Stimulated activated CD4-positive, alpha-beta T cell treated with anti-CD3 and anti-CD28 coated beads, TNF-alpha, amount 100 ng/mL, for 1 hour (primary cell): ENCODE measurements at regions not wholly inside any gene's neighbourhood (a gene's known extent, or its start where the extent isn't known, plus 50 kb on each side); places are given as distances from the start of the nearest gene placed in this dataset.

ENCODE experiments used
- DNase-seq, 3 donors: peaks; one replicate each; pipeline ENCODE4 v3.0.0-alpha.2; 2020; ENCODE audit warnings: low read depth in 3 of 3, low spot score in 1 of 3

DNA sequence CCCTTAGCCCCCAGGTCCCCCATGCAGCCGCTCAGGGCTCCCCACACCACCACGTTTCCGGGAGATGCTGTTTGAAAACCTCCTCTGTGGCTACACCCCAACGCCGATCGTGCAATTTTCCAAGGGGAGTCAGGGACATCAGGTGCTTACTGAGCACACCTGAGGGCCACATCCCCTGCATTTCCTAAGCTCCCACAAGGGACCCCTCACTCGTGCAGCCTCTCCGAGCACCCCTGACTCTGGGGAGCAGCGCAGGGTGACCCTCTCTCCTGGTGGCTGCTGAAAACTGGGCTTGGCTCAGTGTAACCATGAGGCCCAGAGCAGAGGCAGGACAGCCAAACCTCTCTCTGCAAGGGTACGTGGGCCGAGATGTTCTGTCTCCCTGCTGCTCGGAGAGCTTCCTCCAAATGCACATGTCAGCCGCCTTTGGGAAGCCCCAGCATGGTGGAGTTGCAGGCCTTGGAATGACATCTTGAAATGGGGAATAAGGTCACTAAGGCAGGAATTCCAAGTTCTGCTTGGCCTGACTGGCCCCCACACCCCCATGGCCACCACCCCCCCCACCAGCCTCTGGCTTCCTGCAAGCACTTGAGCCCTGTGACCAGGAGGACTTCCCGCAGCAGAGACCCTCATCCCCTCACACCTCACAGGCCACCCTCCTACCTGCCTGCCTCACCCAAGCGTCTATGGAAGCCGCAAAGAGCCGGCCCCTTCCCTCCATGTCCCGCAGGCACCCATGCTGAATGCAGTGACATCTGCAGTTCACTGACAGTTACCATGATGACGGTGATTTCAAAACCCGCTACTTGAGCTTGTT lies 257.4 kb downstream of the BRD1 start:
- no peak for DNase-seq

GRCh38 chr22:49569286-49570031 lies 258.2 kb downstream of the BRD1 start:
- DNase-seq = no peak

DNA sequence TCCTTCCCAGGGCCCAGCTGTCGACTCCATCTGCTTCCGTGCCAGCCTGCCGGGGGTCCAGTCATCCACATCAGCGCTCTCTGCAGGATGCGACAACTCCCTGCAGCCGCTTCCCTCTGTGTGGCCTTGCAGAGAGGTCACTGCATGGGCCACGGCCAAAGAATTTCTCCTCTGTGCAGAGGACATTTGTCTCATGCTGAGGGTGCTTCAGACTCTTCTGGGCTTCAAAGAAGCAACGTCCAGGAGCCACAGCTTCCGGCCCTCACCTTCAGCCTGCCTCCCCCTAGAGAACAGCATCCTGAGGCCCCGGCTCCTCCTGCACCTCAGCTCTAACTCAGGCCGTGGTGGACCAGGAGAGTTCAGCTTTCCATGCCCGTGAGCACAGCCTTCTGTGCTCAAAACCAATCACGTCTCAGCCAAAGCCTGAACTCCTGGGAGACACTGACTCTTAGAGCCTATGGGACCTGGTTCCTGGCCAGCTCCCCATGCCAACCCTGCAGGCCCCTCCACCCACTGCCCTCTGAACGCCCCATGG lies 258.9 kb downstream of the BRD1 start:
- no peak for DNase-seq

- DNase-seq = no peak
Observed at GRCh38 chr22:49567899-49568750, 259.5 kb downstream of the BRD1 start.

DNA sequence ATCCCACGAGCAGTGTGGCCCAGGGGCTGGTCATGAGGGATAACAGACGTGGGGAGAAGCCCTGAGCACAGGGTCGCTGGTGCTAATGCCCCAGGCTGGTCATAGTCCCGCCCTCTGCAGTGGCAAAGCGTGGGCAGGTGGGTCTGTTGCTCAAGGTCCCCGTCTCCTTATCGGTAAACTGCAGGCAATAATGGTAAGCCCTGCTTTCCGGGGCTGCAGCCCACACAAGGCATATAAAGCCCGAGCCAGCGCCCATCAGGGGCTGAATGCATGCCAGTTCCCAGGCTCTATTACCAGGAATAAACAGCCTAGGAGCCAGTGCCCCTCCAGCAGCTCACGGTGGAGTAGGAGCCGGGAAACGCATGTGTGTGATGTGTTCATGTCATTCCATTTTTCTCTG lies 261.0 kb downstream of the BRD1 start:
- DNase-seq = no peak

DNA sequence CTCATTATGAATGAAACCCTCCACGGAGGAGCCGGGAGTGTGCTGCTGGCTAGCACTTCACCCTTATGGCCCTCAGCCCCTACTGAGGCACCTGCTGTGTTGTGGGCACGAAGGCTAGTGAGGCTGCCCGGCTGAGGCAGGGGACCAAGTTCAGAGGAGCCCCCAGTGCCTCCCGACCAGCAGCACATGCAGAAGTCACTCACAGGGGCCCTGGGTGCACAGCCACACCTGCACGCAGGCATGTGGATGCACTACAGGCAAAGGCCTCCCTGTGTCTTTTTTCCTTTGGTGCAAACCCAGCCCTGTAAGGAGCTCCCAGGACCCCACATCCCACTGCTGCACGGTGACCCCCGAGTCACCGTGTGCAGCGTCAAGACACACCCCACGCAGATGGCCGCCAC lies 261.5 kb downstream of the BRD1 start:
- no peak for DNase-seq

GRCh38 chr22:49565516-49565855 lies 262.2 kb downstream of the BRD1 start:
- DNase-seq = no peak

DNA sequence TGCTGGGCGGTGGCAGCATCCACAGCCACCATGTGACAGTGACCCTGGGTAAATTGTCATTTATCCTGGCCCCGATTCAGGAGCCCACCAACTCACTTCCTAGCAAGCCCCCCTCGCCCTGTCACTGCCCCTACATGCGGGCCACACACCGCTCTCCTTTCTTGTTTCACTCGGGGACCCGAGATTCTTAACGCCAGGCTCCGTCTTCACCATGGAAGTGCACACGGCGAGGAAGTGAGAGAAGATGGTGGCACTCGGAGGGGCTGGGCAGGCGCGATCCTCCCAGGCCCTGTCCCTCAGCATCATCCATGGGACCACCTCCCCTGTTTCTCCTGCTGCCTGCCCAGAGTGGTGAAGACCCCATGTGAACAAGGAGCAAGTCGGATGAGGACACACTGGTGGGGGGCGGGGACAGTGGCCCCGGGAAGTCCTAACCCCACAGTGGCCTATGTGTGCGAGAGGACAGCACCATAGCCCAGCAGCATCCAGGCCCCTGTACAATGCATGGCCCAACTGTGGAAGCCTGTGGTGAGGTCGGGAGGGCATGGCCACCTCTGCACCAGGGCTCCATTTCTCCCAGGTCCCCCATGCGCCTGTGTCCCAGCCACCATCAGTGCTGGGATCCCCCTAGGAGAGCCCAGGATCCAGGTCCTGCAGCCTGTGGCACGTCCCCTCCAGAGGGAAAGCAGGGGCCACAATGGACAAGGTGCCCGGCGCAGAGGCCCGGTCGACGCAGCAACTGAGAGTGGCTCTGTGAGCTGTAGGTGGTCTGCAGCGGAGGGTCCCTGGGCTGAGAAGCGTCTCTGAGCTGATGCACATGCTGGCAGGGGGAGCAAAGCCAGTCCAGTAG lies 262.8 kb downstream of the BRD1 start:
- DNase-seq = no peak

DNA sequence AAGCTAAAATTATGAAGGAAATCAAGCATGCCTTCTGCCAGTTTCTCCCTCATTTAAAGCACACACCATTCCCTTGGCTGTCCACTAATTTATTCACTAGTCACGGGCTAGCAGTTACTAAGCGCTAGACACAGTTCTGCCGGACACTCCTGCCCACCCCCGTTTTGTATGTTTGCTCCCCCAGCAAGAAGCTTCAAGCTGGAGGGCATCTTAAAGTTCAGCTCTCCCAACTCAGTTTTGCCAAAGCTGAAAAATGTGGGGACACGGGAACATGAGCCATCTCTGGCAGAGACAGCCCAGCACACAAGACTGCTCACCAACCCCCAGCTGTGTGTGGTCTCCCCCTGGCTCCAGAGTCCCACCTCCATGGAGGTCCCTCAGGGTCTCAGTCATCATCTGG lies 263.6 kb downstream of the BRD1 start:
- no peak for DNase-seq

DNA sequence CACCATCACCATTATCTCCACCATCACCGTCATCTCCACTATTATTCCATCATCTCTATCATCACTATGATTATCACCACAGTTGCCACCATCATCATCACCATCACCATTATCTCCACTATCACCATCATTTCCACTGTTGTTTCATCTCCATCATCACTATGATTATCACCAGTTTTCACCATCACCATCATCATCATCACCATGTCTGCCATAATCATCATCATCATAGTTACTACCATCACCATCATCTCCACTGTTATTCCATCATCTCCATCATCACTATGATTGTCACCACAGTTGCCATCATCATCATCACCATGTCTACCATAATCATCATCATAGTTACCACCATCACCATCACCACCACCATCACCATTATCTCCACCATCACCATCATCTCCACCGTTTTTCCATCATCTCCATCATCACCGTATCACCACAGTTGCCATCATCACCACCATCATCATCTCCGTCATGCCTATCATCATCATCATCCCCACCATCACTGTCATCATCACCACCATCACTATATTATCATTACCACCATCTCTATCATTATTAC lies 264.9 kb downstream of the BRD1 start:
- DNase-seq = no peak

DNA sequence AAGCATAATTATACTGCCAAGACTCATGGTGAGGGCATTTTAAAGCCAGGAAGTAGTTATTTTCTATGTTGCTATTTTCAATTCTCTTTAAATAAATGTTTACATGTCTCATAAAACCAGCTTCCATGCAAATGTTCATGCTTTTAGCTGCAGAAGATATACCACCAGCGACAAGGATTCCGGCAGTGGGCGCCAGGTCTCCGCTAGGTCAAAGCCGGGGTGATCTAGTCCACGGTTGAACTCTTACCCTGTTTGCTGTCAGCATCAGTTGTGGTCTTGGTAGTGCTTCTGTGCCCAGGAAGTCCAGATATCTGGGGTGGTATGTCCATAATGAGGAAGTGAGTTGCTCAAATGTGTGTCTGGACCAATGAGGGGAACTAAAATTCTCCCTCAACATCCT lies 265.7 kb downstream of the BRD1 start:
- DNase-seq = no peak

- no peak for DNase-seq
Observed at GRCh38 chr22:49561338-49561737, 266.3 kb downstream of the BRD1 start.

DNA sequence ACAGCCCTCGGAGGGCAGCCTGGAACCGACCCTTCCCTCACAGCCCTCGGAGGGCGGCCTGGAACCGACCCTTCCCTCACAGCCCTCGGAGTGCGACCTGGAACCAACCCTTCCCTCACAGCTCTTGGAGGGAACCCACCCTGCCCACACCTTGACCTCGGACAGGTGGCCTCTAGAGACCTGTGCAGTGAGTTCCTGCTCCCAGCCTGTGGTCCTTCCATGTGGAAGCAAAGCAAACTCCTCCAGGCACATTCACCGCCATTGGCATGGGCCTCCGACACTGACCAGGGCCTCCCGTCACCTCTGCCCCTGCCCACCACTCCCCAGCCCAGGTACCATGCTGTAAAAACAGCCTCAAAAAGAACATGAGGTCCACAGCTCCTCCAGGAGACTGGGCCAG lies 272.1 kb downstream of the BRD1 start:
- DNase-seq = no peak

DNA sequence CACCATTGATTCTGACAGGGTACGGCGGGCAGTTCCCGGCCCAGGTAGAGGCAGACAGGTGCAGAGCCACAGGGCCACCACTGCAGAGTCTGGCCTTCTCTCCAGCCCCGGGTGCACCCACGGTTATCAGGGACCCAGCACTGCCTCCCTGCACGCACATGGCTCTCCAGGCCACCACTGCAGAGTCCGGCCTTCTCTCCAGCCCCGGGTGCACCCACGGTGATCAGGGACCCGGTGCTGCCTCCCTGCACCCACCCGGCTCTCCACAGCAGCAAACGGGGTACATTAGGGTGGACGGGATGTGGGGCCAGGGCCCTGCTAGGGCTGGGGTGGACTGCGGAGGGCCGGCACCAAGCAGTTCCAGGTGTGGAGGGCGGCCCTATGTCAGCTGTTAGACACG lies 272.9 kb downstream of the BRD1 start:
- no peak for DNase-seq

DNA sequence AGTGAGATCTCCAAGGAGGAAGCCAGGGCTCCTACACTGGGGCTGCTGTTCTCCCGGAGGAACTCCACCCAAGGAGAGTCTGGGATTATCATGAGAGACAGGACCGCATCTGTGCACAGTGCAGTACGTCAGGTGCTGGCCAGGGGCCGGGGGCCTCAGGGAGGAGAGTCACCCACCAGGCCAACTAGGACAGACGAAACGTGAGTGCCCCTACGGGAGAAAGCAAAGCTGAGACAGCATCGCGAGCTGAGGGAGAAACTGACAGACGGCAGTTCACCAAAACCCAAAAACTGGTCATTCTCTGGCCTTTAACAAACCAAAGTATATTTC lies 273.4 kb downstream of the BRD1 start:
- DNase-seq = no peak

DNA sequence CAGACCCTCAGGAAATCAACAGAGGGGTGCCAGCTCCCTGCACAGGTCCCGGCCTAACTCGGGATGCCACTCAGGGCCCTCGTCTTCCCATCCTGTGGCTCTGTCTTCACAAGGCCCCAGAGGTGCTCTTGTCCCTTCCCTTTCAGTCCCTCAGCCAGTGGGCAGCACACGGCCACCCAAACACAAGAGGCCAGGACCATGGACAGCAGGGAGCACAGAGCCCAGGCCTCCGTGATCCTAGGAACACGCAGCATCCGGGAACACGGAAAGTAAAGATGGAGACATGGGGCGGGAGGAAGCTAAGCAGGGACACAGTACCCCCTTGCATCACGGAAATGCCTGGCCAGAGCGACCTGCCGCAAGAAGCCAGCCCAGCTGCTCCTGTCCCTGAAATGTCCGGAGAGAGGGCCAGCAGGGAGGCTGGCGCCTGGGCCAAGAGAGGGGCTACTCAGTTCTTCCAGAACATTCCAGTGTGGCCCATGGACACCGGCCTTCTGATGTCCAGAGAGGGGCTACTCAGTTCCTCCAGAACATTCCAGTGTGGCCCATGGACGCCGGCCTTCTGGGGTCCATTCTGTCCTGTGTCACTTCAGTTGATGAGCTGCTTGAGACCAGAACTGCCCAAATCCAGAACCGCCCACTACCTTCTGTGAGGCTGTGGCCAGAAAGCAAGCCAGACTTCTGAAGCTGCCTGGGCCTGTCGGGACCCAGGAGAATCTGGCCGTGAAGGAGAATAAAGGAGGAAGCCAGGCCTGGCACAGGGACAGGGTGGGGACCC lies 274.0 kb downstream of the BRD1 start:
- no peak for DNase-seq

DNA sequence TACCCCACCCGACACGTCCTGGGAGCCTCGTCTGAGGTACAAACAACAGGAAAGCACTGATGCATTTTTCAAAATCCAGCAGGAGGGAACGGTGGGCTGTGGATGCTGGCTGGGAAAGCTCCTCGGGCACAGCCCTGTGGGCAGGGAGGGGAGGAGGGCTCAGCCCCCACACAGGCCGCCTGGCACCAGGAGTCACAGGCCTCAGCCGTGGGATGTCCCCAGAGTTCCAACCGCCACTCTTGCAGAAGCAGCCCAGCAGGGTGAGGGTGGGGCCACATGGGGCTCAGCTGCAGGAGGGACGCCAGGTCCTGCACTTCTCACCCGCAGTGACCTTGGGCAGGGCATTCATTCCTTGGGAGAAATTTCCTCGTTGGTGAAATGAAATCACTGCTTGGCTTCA lies 274.6 kb downstream of the BRD1 start:
- no peak for DNase-seq

GRCh38 chr22:49551897-49552614 lies 275.6 kb downstream of the BRD1 start:
- no peak for DNase-seq

- no peak for DNase-seq
Observed at GRCh38 chr22:49551446-49551845, 276.2 kb downstream of the BRD1 start.
